ENCODE measurements at regions not wholly inside any gene's neighbourhood (a gene's known extent, or its start where the extent isn't known, plus 50 kb on each side); places are given as distances from the start of the nearest gene placed in this dataset.

DNA sequence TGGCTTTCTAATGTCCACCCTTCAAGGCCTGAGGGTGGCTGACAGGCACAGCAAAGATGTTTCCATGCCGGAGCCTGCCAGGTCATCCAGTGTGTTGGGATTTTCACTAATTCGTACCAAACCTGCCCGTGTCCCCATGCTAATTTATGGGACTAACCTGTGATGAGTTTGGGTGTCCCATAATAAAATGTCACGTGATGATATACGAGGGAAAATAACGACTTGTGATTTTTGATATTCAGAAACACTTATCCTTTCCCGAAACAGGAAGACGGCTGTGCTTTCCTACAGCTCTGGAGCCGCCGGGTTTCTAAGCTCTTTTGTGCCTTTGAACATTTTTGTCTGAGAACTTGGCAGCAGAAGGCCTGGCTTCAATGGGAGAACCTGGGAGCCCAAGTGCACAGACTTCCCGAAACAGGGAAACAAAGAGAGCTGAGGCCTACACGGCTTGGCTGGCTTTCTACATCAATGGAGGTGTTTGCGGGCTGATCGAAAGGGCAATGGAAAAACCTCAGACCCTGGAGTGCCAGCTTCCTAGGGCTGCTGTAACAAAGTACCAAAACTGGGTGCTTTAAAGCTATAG lies 171.9 kb upstream of the JARID2 start:
- no peak overlapping the region for H3K27ac ChIP-seq
- no peak for DNase-seq
- intact Hi-C loops (cut with DNase I; ENCODE audit: low total_unique reads): no loop called here

DNA sequence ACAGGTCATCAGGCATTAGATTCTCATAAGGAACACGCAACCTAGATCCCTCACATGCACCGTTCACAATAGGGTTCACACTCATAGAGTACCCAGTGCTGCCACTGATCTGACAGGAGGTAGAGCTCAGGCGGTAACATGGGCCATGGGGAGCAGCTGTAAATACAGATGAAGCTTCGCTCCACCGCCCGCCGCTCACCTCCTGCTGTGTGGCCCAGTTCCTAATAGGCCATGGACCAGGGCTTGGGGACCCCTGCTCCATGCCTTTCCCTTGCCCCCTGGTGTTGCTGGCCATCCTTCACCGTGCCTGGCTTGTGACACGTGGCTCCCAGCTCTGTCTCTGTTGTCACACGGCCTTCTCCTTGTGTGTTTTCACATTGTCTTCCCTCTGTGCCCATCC lies 171.1 kb upstream of the JARID2 start:
- H3K4me3 ChIP-seq: no peak overlapping the region
- H3K4me1 ChIP-seq: no peaks in the 10 kb centered on the region
- no peak for DNase-seq
- WGBS, 2 donors: 89 to 96% methylated on average over 7 to 10 of the region's 10 CpGs
- TF ChIP-seq CTCF (IDR thresholded peaks at IDR 0.05) (no peak), POLR2A (IDR thresholded peaks at IDR 0.05) (no peak)
- intact Hi-C loops (cut with DNase I; ENCODE audit: low total_unique reads): no loop called here
- no peaks in the 10 kb centered on the region for H3K27me3 ChIP-seq
- H3K36me3 ChIP-seq (ENCODE audit: low read depth, missing control alignments): no peaks in the 10 kb centered on the region
- H3K27ac ChIP-seq: no peak overlapping the region
- no peaks in the 10 kb centered on the region for H3K9me3 ChIP-seq

More for the DNA sequence above, 171.9 kb upstream of the JARID2 start:
- Histone ChIP-seq H3K4me3 (no peak overlapping the region), H3K36me3 (ENCODE audit: low read depth, missing control alignments) (no peaks in the 10 kb centered on the region), H3K27me3 (no peaks in the 10 kb centered on the region), H3K4me1 (no peaks in the 10 kb centered on the region), H3K9me3 (no peaks in the 10 kb centered on the region)
- no peak for TF ChIP-seq CTCF (IDR thresholded peaks at IDR 0.05)
- no peak for TF ChIP-seq POLR2A (IDR thresholded peaks at IDR 0.05)
- WGBS, 2 donors: 91 to 94% methylated on average over 14 of the region's 14 CpGs

GRCh38 chr6:15076565-15076964 lies 169.3 kb upstream of the JARID2 start:
- 65 to 87% methylated on average over 4 of the region's 4 CpGs for WGBS, 2 donors
- no peaks in the 10 kb centered on the region for H3K4me1 ChIP-seq
- H3K36me3 ChIP-seq (ENCODE audit: low read depth, missing control alignments): no peaks in the 10 kb centered on the region
- no peaks in the 10 kb centered on the region for H3K9me3 ChIP-seq
- no peak for DNase-seq
- H3K27ac ChIP-seq: no peak overlapping the region
- no peak for TF ChIP-seq POLR2A (IDR thresholded peaks at IDR 0.05)
- TF ChIP-seq CTCF (IDR thresholded peaks at IDR 0.05): no peak
- intact Hi-C loops (cut with DNase I; ENCODE audit: low total_unique reads): no loop called here
- no peak overlapping the region for H3K4me3 ChIP-seq
- H3K27me3 ChIP-seq: no peaks in the 10 kb centered on the region

DNA sequence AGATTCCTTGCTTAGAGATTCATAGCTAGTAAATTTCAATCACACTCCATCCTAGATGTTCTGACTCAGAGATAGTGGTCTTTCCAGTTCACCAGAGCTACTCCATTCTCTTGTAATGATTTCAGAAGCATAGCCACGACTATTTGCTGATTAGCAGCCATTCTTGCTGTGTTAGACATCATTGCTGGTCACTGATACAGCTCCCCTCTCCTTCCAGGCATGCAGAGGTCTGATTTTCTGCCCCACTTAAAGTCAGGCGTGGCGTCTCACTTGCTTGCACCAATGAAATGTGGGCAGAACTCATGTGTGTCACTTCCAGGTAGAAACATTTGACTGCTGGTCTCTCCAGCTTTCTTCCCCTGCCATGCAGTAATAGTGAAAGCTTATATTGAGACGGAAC lies 168.9 kb upstream of the JARID2 start:
- H3K27me3 ChIP-seq: no peaks in the 10 kb centered on the region
- 87 to 91% methylated on average over 4 of the region's 4 CpGs for WGBS, 2 donors
- TF ChIP-seq POLR2A (IDR thresholded peaks at IDR 0.05) (no peak), CTCF (IDR thresholded peaks at IDR 0.05) (no peak)
- no peak overlapping the region for H3K4me3 ChIP-seq
- intact Hi-C loops (cut with DNase I; ENCODE audit: low total_unique reads): no loop called here
- no peaks in the 10 kb centered on the region for H3K36me3 ChIP-seq (ENCODE audit: low read depth, missing control alignments)
- H3K27ac ChIP-seq: no peak overlapping the region
- H3K9me3 ChIP-seq: no peaks in the 10 kb centered on the region
- H3K4me1 ChIP-seq: no peaks in the 10 kb centered on the region
- DNase-seq: no peak

- intact Hi-C loops (cut with DNase I; ENCODE audit: low total_unique reads): no loop called here
- 94 to 96% methylated on average over 5 of the region's 5 CpGs for WGBS, 2 donors
- H3K4me3 ChIP-seq: no peak overlapping the region
These were observed 167.9 kb upstream of the JARID2 start for GRCh38 chr6:15077961-15078360.

More at GRCh38 chr6:15077961-15078360, 167.9 kb upstream of the JARID2 start:
- no peak for DNase-seq
- TF ChIP-seq POLR2A (IDR thresholded peaks at IDR 0.05): no peak
- no peak for TF ChIP-seq CTCF (IDR thresholded peaks at IDR 0.05)
- H3K27ac ChIP-seq: no peak overlapping the region
- no peaks in the 10 kb centered on the region for H3K9me3 ChIP-seq
- H3K36me3 ChIP-seq (ENCODE audit: low read depth, missing control alignments): no peaks in the 10 kb centered on the region
- no peaks in the 10 kb centered on the region for H3K4me1 ChIP-seq
- H3K27me3 ChIP-seq: no peaks in the 10 kb centered on the region
